Loucy (cell line): ENCODE measurements at regions not wholly inside any gene's neighbourhood (a gene's known extent, or its start where the extent isn't known, plus 50 kb on each side); places are given as distances from the start of the nearest gene placed in this dataset.

Experiments
- EZH2phosphoT487 ChIP-seq: fragments of 200-600 bp; IDR thresholded peaks from 2 replicates; pipeline ENCODE4 v1.6.1; 2018; ENCODE audit warnings: antibody characterized with exemption, mild to moderate bottlenecking, moderate library complexity, borderline replicate concordance
- TF ChIP-seq, protein P1 (sequence below): fragments of 200-600 bp; sonication (generic); conservative IDR thresholded peaks from 2 replicates; pipeline ENCODE4 v1.5.1; 2014; ENCODE audit warnings: mild to moderate bottlenecking, antibody characterized with exemption, low read length

DNA sequence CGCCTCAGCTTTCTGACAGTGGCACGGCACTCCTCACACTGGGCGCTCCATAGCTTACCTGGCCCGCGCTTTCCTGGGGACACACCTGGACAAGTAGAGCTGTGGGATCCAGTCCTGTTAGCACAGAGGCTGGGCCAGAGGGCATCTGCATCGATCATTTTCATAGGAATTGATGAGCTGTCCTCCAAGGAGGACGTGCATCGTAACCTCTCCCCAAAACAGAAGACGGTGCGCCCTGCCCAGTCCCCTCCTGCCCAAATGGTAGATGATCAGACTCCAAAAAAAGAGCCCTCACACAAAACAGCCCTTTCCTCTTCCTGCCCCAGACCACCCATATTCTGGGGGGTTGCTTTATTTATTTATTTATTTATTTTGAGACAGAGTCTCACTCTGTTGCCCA lies 161.2 kb downstream of the CTTN start:
- TF ChIP-seq, protein P1, sequence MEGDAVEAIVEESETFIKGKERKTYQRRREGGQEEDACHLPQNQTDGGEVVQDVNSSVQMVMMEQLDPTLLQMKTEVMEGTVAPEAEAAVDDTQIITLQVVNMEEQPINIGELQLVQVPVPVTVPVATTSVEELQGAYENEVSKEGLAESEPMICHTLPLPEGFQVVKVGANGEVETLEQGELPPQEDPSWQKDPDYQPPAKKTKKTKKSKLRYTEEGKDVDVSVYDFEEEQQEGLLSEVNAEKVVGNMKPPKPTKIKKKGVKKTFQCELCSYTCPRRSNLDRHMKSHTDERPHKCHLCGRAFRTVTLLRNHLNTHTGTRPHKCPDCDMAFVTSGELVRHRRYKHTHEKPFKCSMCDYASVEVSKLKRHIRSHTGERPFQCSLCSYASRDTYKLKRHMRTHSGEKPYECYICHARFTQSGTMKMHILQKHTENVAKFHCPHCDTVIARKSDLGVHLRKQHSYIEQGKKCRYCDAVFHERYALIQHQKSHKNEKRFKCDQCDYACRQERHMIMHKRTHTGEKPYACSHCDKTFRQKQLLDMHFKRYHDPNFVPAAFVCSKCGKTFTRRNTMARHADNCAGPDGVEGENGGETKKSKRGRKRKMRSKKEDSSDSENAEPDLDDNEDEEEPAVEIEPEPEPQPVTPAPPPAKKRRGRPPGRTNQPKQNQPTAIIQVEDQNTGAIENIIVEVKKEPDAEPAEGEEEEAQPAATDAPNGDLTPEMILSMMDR, result no peak
- no peak for TF ChIP-seq EZH2phosphoT487
